ENCODE measurements at regions not wholly inside any gene's neighbourhood (a gene's known extent, or its start where the extent isn't known, plus 50 kb on each side); places are given as distances from the start of the nearest gene placed in this dataset.

GRCh38 chr9:118104363-118104762 lies 400.2 kb downstream of the TLR4 start:
- TF ChIP-seq EZH2 (IDR thresholded peaks at IDR 0.05): no peak
- TF ChIP-seq CTCF (IDR thresholded peaks at IDR 0.05): no peak
- no peak for TF ChIP-seq EZH2phosphoT487 (IDR thresholded peaks at IDR 0.05)
